LHCN-M2 (cell line): ENCODE measurements at regions not wholly inside any gene's neighbourhood (a gene's known extent, or its start where the extent isn't known, plus 50 kb on each side); places are given as distances from the start of the nearest gene placed in this dataset.
A peak's percentile ranks its signal among the peaks of the same experiment; 100 is the strongest.
"Not testable (repeated sequence)": the region's sequence is repeated elsewhere in the genome, so short reads cannot be mapped to it uniquely, and the experiment has no call there.

Source experiments
- DNase-seq: peaks from one replicate; pipeline ENCODE4 v3.0.0-alpha.2; 2012; ENCODE audit warnings: low read depth

- no peak for DNase-seq
These were observed 80.6 kb upstream of the ITGB1 start for GRCh38 chr10:33038672-33039071.

GRCh38 chr10:33037726-33038125 is 79.7 kb upstream of the ITGB1 start:
- DNase-seq = no peak

- DNase-seq = no peak
These were observed 78.6 kb upstream of the ITGB1 start for GRCh38 chr10:33036670-33037069.

GRCh38 chr10:33035411-33035810 is 77.4 kb upstream of the ITGB1 start:
- DNase-seq = no peak

GRCh38 chr10:33034931-33035330 is 76.9 kb upstream of the ITGB1 start:
- no peak for DNase-seq

- DNase-seq = peak; percentile 74
These were observed 74.7 kb upstream of the ITGB1 start for GRCh38 chr10:33032654-33033151.

GRCh38 chr10:33031815-33032653 is 74.0 kb upstream of the ITGB1 start:
- DNase-seq = no peak

- no peak for DNase-seq
These were observed 73.1 kb upstream of the ITGB1 start for GRCh38 chr10:33031171-33031570.

GRCh38 chr10:33028515-33028914 is 70.5 kb upstream of the ITGB1 start:
- not testable (repeated sequence) for DNase-seq

GRCh38 chr10:33027088-33027487 is 69.1 kb upstream of the ITGB1 start:
- no peak for DNase-seq

- no peak for DNase-seq
These were observed 68.4 kb upstream of the ITGB1 start for GRCh38 chr10:33026422-33026821.

GRCh38 chr10:33025910-33026309 is 67.9 kb upstream of the ITGB1 start:
- no peak for DNase-seq

- no peak for DNase-seq
These were observed 67.0 kb upstream of the ITGB1 start for GRCh38 chr10:33025039-33025438.

GRCh38 chr10:33022691-33023090 is 64.7 kb upstream of the ITGB1 start:
- no peak for DNase-seq

GRCh38 chr10:33022090-33022489 is 64.1 kb upstream of the ITGB1 start:
- DNase-seq = no peak

- DNase-seq = no peak
These were observed 59.0 kb upstream of the ITGB1 start for GRCh38 chr10:33016988-33017387.

GRCh38 chr10:33015761-33016547 is 57.9 kb upstream of the ITGB1 start:
- DNase-seq = peak; percentile 87

GRCh38 chr10:33013331-33013730 is 55.3 kb upstream of the ITGB1 start:
- DNase-seq = not testable (repeated sequence)

- no peak for DNase-seq
These were observed 54.3 kb upstream of the ITGB1 start for GRCh38 chr10:33012306-33012705.

GRCh38 chr10:33010132-33011037 is 52.4 kb upstream of the ITGB1 start:
- peak; percentile 92 for DNase-seq
